Dedifferentiated amniotic fluid mesenchymal stem cell (primary cell): ENCODE measurements at regions not wholly inside any gene's neighbourhood (a gene's known extent, or its start where the extent isn't known, plus 50 kb on each side); places are given as distances from the start of the nearest gene placed in this dataset.
A peak's percentile ranks its signal among the peaks of the same experiment; 100 is the strongest.

ENCODE experiments used
- DNase-seq: peaks from one replicate; pipeline ENCODE4 v3.0.0-alpha.2; 2016; ENCODE audit errors: extremely low spot score

- no peak for DNase-seq
Measured at GRCh38 chr2:217749008-217749407, 253.8 kb downstream of the TNS1 start.

GRCh38 chr2:217746808-217747207 lies 256.0 kb downstream of the TNS1 start:
- no peak for DNase-seq

- DNase-seq = no peak
Measured at GRCh38 chr2:217743966-217744761, 258.6 kb downstream of the TNS1 start.

GRCh38 chr2:217743407-217743806 lies 259.4 kb downstream of the TNS1 start:
- no peak for DNase-seq

- DNase-seq = no peak
Measured at GRCh38 chr2:217742841-217743240, 260.0 kb downstream of the TNS1 start.

GRCh38 chr2:217742276-217742675 lies 260.5 kb downstream of the TNS1 start:
- no peak for DNase-seq

GRCh38 chr2:217741381-217741955 lies 261.3 kb downstream of the TNS1 start:
- DNase-seq = no peak

GRCh38 chr2:217740756-217741155 lies 262.0 kb downstream of the TNS1 start:
- DNase-seq = no peak

- no peak for DNase-seq
Measured at GRCh38 chr2:217740178-217740577, 262.6 kb downstream of the TNS1 start.

GRCh38 chr2:217739741-217740140 lies 263.1 kb downstream of the TNS1 start:
- no peak for DNase-seq

- no peak for DNase-seq
Measured at GRCh38 chr2:217738061-217738460, 264.7 kb downstream of the TNS1 start.

- DNase-seq = no peak
Measured at GRCh38 chr2:217736776-217737550, 265.8 kb downstream of the TNS1 start.

- DNase-seq = no peak
Measured at GRCh38 chr2:217735899-217736298, 266.9 kb downstream of the TNS1 start.

- DNase-seq = no peak
Measured at GRCh38 chr2:217735034-217735433, 267.8 kb downstream of the TNS1 start.

- DNase-seq = no peak
Measured at GRCh38 chr2:217733461-217733860, 269.3 kb downstream of the TNS1 start.

GRCh38 chr2:217732992-217733391 lies 269.8 kb downstream of the TNS1 start:
- no peak for DNase-seq

- no peak for DNase-seq
Measured at GRCh38 chr2:217731805-217732204, 271.0 kb downstream of the TNS1 start.

- peak; percentile 46 for DNase-seq
Measured at GRCh38 chr2:217729421-217730053, 273.3 kb downstream of the TNS1 start.

GRCh38 chr2:217727801-217728200 lies 275.0 kb downstream of the TNS1 start:
- no peak for DNase-seq

GRCh38 chr2:217725409-217725808 lies 277.4 kb downstream of the TNS1 start:
- no peak for DNase-seq

GRCh38 chr2:217724471-217724870 lies 278.3 kb downstream of the TNS1 start:
- no peak for DNase-seq

- no peak for DNase-seq
Measured at GRCh38 chr2:217723981-217724380, 278.8 kb downstream of the TNS1 start.
